ENCODE measurements at regions not wholly inside any gene's neighbourhood (a gene's known extent, or its start where the extent isn't known, plus 50 kb on each side); places are given as distances from the start of the nearest gene placed in this dataset.

- peak overlapping the region; percentile 66 for H3K27ac ChIP-seq (ENCODE audit: low read depth, low read length)
- peaks cover 20% of the 10 kb centered on the region for H3K9me3 Mint-ChIP-seq
- DNase-seq = no peak
- H3K4me1 ChIP-seq (ENCODE audit: control insufficient read depth, insufficient read depth, low read length) = no peaks in the 10 kb centered on the region
- H3K4me3 Mint-ChIP-seq = no peak overlapping the region
- no peak for TF ChIP-seq CTCF (conservative IDR thresholded peaks at IDR 0.05)
- no peak overlapping the region for H3K27ac Mint-ChIP-seq
- no peak overlapping the region for H3K9ac ChIP-seq (ENCODE audit: extremely low read depth, low read length, poor library complexity, severe bottlenecking)
- no peaks in the 10 kb centered on the region for H3K36me3 ChIP-seq (ENCODE audit: control insufficient read depth, insufficient read depth, low read length)
- H3K4me1 Mint-ChIP-seq = peaks cover 9% of the 10 kb centered on the region
- H3K27me3 Mint-ChIP-seq (ENCODE audit: insufficient read depth) = peaks cover 22% of the 10 kb centered on the region
- no peaks in the 10 kb centered on the region for H3K27me3 ChIP-seq (ENCODE audit: control insufficient read depth, insufficient read depth, low read length, poor library complexity, severe bottlenecking)
- peaks cover 22% of the 10 kb centered on the region for H3K9me3 ChIP-seq (ENCODE audit: control insufficient read depth, low read length)
- H3K4me3 ChIP-seq (ENCODE audit: low read length) = no peak overlapping the region
- WGBS, 2 experiments (ENCODE audit: insufficient coverage in 1 of 2, insufficient read length in 1 of 2) = 72 to 81% methylated on average over 4 to 5 of the region's 5 CpGs
- peaks cover 13% of the 10 kb centered on the region for H3K36me3 Mint-ChIP-seq (ENCODE audit: low read depth)
Measured at GRCh38 chr9:22356985-22357384, 89.6 kb upstream of the DMRTA1 start.

- H3K27ac ChIP-seq (ENCODE audit: low read depth, low read length) = no peak overlapping the region
- no peaks in the 10 kb centered on the region for H3K36me3 ChIP-seq (ENCODE audit: control insufficient read depth, insufficient read depth, low read length)
- H3K27me3 ChIP-seq (ENCODE audit: control insufficient read depth, insufficient read depth, low read length, poor library complexity, severe bottlenecking) = no peaks in the 10 kb centered on the region
- H3K4me3 ChIP-seq (ENCODE audit: low read length) = no peak overlapping the region
- H3K4me1 ChIP-seq (ENCODE audit: control insufficient read depth, insufficient read depth, low read length) = no peaks in the 10 kb centered on the region
- no peak overlapping the region for H3K9ac ChIP-seq (ENCODE audit: extremely low read depth, low read length, poor library complexity, severe bottlenecking)
- peaks cover 2% of the 10 kb centered on the region for H3K9me3 ChIP-seq (ENCODE audit: control insufficient read depth, low read length)
- H3K4me1 Mint-ChIP-seq = no peaks in the 10 kb centered on the region
- no peak overlapping the region for H3K27ac Mint-ChIP-seq
- TF ChIP-seq CTCF (conservative IDR thresholded peaks at IDR 0.05) = no peak
- no peak overlapping the region for H3K4me3 Mint-ChIP-seq
- peaks cover 6% of the 10 kb centered on the region for H3K9me3 Mint-ChIP-seq
- H3K27me3 Mint-ChIP-seq (ENCODE audit: insufficient read depth) = peaks cover 16% of the 10 kb centered on the region
- no peak for DNase-seq
- H3K36me3 Mint-ChIP-seq (ENCODE audit: low read depth) = no peaks in the 10 kb centered on the region
- WGBS, 2 experiments (ENCODE audit: insufficient coverage in 1 of 2, insufficient read length in 1 of 2) = 92 to 99% methylated on average over 15 to 31 of the region's 31 CpGs
Measured at GRCh38 chr9:22363421-22363887, 83.2 kb upstream of the DMRTA1 start.

- H3K27ac ChIP-seq (ENCODE audit: low read depth, low read length) = peak overlapping the region; percentile 62
- H3K27me3 Mint-ChIP-seq (ENCODE audit: insufficient read depth) = no peaks in the 10 kb centered on the region
- peaks cover 11% of the 10 kb centered on the region for H3K4me1 Mint-ChIP-seq
- H3K27me3 ChIP-seq (ENCODE audit: control insufficient read depth, insufficient read depth, low read length, poor library complexity, severe bottlenecking) = no peaks in the 10 kb centered on the region
- TF ChIP-seq CTCF (conservative IDR thresholded peaks at IDR 0.05) = no peak
- no peak overlapping the region for H3K4me3 Mint-ChIP-seq
- H3K9me3 ChIP-seq (ENCODE audit: control insufficient read depth, low read length) = peaks cover 9% of the 10 kb centered on the region
- no peaks in the 10 kb centered on the region for H3K36me3 Mint-ChIP-seq (ENCODE audit: low read depth)
- H3K4me1 ChIP-seq (ENCODE audit: control insufficient read depth, insufficient read depth, low read length) = peaks cover 13% of the 10 kb centered on the region
- H3K27ac Mint-ChIP-seq = no peak overlapping the region
- H3K9ac ChIP-seq (ENCODE audit: extremely low read depth, low read length, poor library complexity, severe bottlenecking) = no peak overlapping the region
- H3K4me3 ChIP-seq (ENCODE audit: low read length) = peak overlapping the region; percentile 19
- WGBS, 2 experiments (ENCODE audit: insufficient coverage in 1 of 2, insufficient read length in 1 of 2) = 79% methylated on average over 2 of the region's 2 CpGs; no CpG with 5 or more reads in 1 of the 2 experiments
- no peaks in the 10 kb centered on the region for H3K9me3 Mint-ChIP-seq
- no peak for DNase-seq
- H3K36me3 ChIP-seq (ENCODE audit: control insufficient read depth, insufficient read depth, low read length) = no peaks in the 10 kb centered on the region
Measured at GRCh38 chr9:22373636-22374035, 73.0 kb upstream of the DMRTA1 start.

Measured in endodermal cell (in vitro differentiated cells).